ENCODE measurements at regions not wholly inside any gene's neighbourhood (a gene's known extent, or its start where the extent isn't known, plus 50 kb on each side); places are given as distances from the start of the nearest gene placed in this dataset.

GRCh38 chr14:55845963-55846825 is 266.2 kb downstream of the KTN1 start:
- Histone ChIP-seq H3K27ac (ENCODE audit: low read depth in 1 of 2, low read length in 2 of 2) (no peak overlapping the region), H3K4me1 (ENCODE audit: control insufficient read depth in 4 of 4, insufficient read depth in 4 of 4, low read length in 3 of 4) (no peaks in the 10 kb centered on the region), H3K36me3 (ENCODE audit: control insufficient read depth in 4 of 4, insufficient read depth in 3 of 4, low read depth in 1 of 4, low read length in 3 of 4) (no peaks in the 10 kb centered on the region), H3K9ac (ENCODE audit: low read depth in 1 of 2, low read length in 2 of 2) (no peak overlapping the region), H3K4me3 (ENCODE audit: low read depth in 1 of 3, low read length in 3 of 3) (no peak overlapping the region), H3K9me3 (ENCODE audit: control insufficient read depth in 4 of 4, low read length in 3 of 4) (no peaks in the 10 kb centered on the region), H3K27me3 (ENCODE audit: control insufficient read depth in 4 of 4, insufficient read depth in 4 of 4, low read length in 3 of 4) (peaks cover 0 to 4% (median 0%) of the 10 kb centered on the region in 4 donors)
- DNase-seq (ENCODE audit: low spot score), result no peak
- WGBS, result 75% methylated on average over 9 of the region's 9 CpGs
- TF ChIP-seq YY1 (IDR thresholded peaks at IDR 0.05) (no peak), FOXA1 (IDR thresholded peaks at IDR 0.05) (no peak), MAX (IDR thresholded peaks at IDR 0.05) (no peak), GABPA (IDR thresholded peaks at IDR 0.05 in 1 of 2, conservative IDR thresholded peaks at IDR 0.05 in 1 of 2) (no peak), NR2F2 (IDR thresholded peaks at IDR 0.05) (no peak), FOXA2 (IDR thresholded peaks at IDR 0.05) (no peak), ATF3 (IDR thresholded peaks at IDR 0.05) (no peak), REST (IDR thresholded peaks at IDR 0.05) (no peak), HNF4A (conservative IDR thresholded peaks at IDR 0.05) (no peak), ZBTB33 (IDR thresholded peaks at IDR 0.05) (no peak), TAF1 (conservative IDR thresholded peaks at IDR 0.05) (no peak), JUND (IDR thresholded peaks at IDR 0.05) (no peak), EGR1 (IDR thresholded peaks at IDR 0.05; ENCODE audit: low read depth in 2 of 2) (no peak), RXRA (IDR thresholded peaks at IDR 0.05) (no peak)

- H3K36me3 ChIP-seq (ENCODE audit: control insufficient read depth in 4 of 4, insufficient read depth in 3 of 4, low read depth in 1 of 4, low read length in 3 of 4), result no peaks in the 10 kb centered on the region
- TF ChIP-seq HNF4G (IDR thresholded peaks at IDR 0.05), result no peak
- no peak for TF ChIP-seq ATF3 (IDR thresholded peaks at IDR 0.05)
- no peak for TF ChIP-seq ZBTB33 (IDR thresholded peaks at IDR 0.05)
- no peak for TF ChIP-seq NR2F2 (IDR thresholded peaks at IDR 0.05)
- no peak for TF ChIP-seq EGR1 (IDR thresholded peaks at IDR 0.05; ENCODE audit: low read depth in 2 of 2)
- no peak for TF ChIP-seq FOXA1 (IDR thresholded peaks at IDR 0.05)
- no peak for TF ChIP-seq SP1 (IDR thresholded peaks at IDR 0.05)
- TF ChIP-seq TAF1 (conservative IDR thresholded peaks at IDR 0.05), result no peak
- no peak for TF ChIP-seq FOXA2 (IDR thresholded peaks at IDR 0.05)
- no peak for TF ChIP-seq CTCF (IDR thresholded peaks at IDR 0.05; ENCODE audit: low read depth, low read length, missing input control)
- TF ChIP-seq MAX (IDR thresholded peaks at IDR 0.05), result no peak
- TF ChIP-seq YY1 (IDR thresholded peaks at IDR 0.05), result no peak
- no peak for TF ChIP-seq RXRA (IDR thresholded peaks at IDR 0.05)
- no peak for TF ChIP-seq HNF4A (conservative IDR thresholded peaks at IDR 0.05)
- TF ChIP-seq JUND (IDR thresholded peaks at IDR 0.05), result no peak
Measured at GRCh38 chr14:55846826-55847446, 266.9 kb downstream of the KTN1 start.

More at GRCh38 chr14:55846826-55847446, 266.9 kb downstream of the KTN1 start:
- H3K4me1 ChIP-seq (ENCODE audit: control insufficient read depth in 4 of 4, insufficient read depth in 4 of 4, low read length in 3 of 4), result no peaks in the 10 kb centered on the region
- H3K4me3 ChIP-seq (ENCODE audit: low read depth in 1 of 3, low read length in 3 of 3), result no peak overlapping the region
- peaks cover 0 to 4% (median 0%) of the 10 kb centered on the region in 4 donors for H3K27me3 ChIP-seq (ENCODE audit: control insufficient read depth in 4 of 4, insufficient read depth in 4 of 4, low read length in 3 of 4)
- H3K9ac ChIP-seq (ENCODE audit: low read depth in 1 of 2, low read length in 2 of 2), result no peak overlapping the region
- no peaks in the 10 kb centered on the region for H3K9me3 ChIP-seq (ENCODE audit: control insufficient read depth in 4 of 4, low read length in 3 of 4)
- H3K27ac ChIP-seq (ENCODE audit: low read depth in 1 of 2, low read length in 2 of 2), result no peak overlapping the region
- DNase-seq (ENCODE audit: low spot score), result no peak
- 70% methylated on average over 2 of the region's 2 CpGs for WGBS

All from liver (tissue), 8 donors.